NCI-H187 treated with DMSO at 0.1 percent for 48 hours (cell line): ENCODE measurements at regions not wholly inside any gene's neighbourhood (a gene's known extent, or its start where the extent isn't known, plus 50 kb on each side); places are given as distances from the start of the nearest gene placed in this dataset.
"Not testable (repeated sequence)": the region's sequence is repeated elsewhere in the genome, so short reads cannot be mapped to it uniquely, and the experiment has no call there.

Experiments
- DNase-seq: peaks from one replicate; lab custom pipeline; 2025; lab: John Stamatoyannopoulos, UW

DNA sequence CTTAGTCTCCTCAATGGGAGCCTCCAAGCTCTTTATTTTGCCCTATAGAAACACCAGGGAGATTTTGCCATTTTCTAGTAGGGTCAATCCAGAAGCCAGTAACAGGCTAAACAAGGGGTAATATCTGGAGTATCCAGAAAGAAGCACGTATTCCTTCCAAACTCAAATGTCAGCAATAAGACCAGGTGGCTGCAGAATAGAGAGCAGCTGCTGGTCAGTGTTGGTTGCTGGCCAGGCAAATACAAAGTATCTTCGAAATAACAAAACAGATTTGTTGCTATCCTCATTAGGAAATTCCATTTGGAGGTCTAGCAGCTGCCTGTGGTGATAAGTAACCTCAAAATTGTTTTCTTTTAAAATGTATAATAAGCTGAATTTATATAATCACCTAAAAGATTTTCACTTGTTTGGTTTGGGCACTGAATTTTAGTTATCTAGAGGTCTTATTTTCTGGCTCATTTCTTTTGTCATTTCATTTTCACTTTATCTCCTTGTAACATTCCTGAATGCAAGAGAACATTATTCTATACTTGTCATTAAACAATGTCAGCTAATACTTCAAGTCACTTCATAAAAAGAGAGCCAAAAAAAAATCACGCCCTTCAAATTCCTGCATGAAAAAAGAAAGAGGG is 320.6 kb downstream of the DTHD1 start:
- DNase-seq, result no peak

- DNase-seq, result no peak
Observed at GRCh38 chr4:36609661-36610060, 328.2 kb downstream of the DTHD1 start.

DNA sequence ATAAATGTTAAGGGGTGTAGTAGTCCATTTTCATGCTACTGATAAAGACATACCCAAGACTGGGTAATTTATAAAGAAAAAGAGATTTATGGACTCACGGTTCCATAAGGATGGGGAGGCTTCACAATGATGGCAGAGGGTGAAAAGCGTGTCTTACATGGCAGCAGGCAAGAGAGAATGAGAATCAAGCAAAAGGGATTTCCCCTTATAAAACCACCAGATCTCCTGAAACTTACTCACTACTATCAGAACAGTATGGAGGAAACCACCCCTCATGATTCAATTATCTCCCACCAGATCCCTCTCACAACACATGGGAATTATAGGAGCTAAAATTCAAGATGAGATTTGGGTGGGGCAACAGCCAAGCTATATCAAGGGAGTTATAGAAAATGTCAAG is 329.2 kb downstream of the DTHD1 start:
- no peak for DNase-seq

DNA sequence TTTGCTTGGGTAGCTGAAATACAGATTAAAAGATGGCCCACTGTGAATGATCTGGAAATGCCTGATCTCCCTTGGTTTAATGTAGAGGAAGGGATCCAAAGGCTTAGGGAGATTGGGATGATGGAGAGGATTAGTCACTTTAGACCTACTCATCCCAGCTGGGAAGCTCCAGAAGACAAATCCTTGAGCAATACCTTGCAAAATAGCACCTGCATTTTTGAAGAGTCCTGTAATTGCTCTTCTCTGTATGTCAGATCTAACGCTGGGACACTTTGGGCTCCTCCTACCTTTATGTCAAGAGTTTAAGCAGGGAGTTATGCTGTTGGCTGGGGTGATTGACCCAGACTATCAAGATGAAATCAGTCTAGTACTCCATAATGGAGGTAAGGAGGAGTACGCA is 331.7 kb downstream of the DTHD1 start:
- DNase-seq, result not testable (repeated sequence)

DNA sequence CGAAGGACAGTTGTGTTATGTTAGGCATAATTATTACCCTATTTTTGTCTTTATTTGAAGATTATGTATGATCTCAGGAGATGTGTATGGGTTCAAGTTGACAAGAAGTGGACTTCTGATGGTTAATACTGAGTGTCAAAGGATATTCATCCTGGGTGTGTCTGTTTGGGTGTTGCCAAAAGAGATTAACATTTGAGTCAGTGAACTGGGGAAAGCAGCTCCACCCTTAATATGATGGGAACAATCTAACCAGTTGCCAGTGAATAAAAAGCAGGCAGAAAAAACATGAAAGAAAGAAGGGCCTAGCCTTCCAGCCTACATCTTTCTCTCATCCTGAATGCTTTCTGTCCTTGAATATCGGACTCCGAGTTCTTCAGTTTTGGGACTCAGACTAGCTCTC is 332.6 kb downstream of the DTHD1 start:
- DNase-seq, result no peak

DNA sequence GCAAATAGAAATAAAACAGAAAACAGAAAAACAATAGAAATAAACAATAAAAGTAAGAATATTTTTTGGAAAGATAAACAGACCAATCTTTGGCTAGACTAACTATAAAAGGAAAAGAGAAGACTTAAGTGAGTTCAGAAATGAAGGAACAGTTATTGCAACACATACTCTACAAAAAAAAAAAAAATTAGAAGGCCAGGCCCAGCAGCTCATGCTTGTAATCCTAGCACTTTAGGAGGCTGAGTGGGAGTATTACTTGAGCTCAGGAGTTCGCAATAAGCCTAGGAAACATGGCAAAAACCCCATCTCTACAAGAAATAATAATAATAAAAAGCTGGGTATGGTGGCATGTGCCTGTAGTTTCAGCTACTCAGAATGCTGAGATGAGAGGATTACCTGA is 336.7 kb downstream of the DTHD1 start:
- no peak for DNase-seq

GRCh38 chr4:36624030-36624429 is 342.6 kb downstream of the DTHD1 start:
- no peak for DNase-seq

GRCh38 chr4:36638273-36638811 is 356.9 kb downstream of the DTHD1 start:
- DNase-seq, result no peak

DNA sequence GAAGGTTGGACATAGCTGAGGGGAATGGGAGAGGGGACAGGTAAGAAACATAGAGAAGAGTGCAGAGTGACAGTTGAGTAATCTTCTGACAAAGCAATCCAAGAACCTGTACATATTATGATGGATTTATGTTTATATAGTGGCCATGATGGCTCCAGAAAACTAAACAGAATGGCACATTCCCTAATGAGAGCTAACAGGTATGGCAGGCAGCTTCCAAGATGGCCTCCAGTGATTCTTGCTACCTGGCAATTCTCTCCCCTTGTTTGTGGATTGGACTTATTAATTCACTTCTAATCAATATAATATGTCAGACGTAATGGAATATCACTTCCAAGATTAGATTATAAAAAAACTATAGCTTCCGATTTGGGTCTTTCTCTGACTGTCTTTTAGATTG is 359.5 kb downstream of the DTHD1 start:
- no peak for DNase-seq

GRCh38 chr4:36651253-36651652 is 369.8 kb downstream of the DTHD1 start:
- no peak for DNase-seq

- DNase-seq, result no peak
Observed at GRCh38 chr4:36652857-36653256, 371.4 kb downstream of the DTHD1 start.

GRCh38 chr4:36665985-36666527 is 384.6 kb downstream of the DTHD1 start:
- DNase-seq, result no peak

DNA sequence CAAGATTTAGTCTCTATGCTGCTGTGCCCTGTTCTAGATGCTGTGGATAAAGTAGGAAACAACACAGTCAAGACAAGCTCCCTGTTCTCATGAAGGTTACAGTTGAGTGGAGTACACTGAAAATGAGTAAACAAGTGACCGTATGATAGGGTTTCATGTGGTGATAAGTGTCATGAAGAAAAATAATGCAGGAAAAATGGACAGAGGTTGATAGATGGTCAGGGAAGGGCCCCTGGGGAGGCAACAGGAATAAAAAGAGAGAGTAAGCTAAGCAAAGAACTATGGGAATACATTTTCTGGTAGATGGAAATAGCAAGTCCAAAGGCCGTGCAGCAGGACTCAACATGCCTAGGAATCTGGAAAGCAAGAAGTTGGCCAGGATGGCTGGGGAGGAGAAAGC is 394.0 kb downstream of the DTHD1 start:
- DNase-seq, result no peak

DNA sequence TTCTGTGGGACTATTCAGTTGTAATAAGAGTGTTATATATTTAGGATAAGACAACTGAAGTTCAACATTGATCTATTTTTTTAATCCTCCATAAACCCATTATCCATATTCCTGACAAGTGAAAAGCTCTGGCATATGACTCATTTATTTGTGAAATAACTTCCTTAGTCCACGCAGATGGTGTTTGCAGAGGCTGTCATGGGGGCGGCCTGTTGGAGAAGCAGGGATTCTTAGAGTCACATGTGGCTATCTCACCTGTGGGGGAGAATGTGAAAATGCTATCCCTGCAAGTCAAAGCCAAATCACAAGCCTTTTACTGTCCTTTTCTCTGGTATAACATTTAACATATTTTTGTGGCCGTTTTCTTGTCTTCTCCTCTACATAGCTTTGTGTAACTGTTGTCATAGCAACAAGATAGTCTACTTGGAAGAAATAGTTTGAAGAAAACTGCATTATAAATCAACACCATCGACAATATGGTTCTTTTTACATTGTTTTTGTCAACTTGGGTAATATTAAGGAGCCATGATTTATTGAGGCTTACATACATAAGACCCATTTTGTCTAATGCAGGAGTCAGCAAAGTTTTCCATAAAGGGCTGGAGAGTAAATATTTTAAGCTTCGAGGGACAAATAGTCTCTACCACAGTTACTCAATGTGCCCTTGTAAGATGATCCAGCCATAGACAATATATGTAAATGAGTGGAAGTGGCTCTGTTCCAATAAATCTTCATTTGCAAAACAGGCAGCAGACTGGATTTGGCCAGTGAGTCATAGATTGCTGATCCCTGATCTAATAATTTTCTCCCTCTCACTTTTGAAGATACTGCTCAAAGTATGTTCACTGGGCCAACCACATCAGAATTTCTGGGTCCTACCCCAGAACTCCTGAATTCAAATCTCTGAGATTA is 395.0 kb downstream of the DTHD1 start:
- DNase-seq, result no peak

DNA sequence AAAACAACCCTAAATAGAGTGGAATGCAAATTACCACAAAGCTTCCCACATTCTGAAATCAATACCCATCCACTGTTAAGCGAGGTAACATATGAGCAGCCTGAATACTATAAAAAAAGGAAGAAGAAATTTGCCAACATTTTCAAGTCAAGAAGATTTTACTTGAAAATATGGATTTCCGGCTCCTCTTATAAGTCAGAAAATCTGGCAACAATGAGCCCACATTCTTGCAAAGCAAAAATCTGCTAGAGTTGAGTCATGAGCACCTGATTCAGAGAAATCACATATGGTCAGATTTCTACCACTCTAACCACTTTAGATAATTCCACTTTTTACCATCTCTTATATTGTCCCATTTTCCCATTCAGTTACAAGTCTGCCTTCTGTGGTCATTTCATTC is 395.7 kb downstream of the DTHD1 start:
- no peak for DNase-seq

DNA sequence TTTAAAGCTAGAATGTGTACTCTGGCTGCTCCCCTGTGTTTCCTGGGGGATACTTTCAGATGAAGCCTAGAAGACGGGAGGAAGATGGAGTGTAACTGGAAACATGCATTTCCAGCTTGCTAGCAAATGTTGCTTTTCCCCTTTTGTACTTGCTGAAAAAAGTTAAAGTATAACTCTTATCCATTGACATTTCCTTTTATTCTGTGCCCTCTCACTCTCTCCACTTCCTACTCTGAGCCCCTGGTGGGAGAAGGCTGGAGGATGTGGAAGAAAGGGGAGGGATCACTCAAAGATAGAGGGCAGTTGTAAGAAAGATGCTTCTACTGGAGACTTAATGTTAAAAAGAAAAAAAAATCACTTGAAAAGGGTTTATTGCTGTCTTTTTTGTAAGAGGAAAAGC is 396.5 kb downstream of the DTHD1 start:
- DNase-seq, result no peak

DNA sequence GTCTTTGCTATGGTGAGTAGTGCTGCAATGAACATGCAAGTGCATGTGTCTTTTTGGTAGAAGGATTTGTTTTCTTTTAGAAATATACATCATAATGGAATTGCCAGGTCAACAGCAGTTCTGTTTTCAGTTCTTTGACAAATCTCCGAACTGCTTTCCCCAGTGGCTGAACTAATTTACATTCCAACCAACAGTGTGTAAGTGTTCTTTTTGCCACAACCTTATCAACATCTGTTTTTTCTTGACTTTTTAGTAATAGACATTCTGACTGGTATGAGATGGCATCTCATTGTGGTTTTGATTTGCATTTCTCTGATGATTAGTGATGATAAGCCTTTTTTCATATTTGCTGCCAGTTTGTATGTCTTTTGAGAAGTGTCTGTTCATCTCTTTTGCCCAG is 406.3 kb downstream of the DTHD1 start:
- DNase-seq, result no peak

GRCh38 chr4:36692586-36692985 is 411.2 kb downstream of the DTHD1 start:
- no peak for DNase-seq

DNA sequence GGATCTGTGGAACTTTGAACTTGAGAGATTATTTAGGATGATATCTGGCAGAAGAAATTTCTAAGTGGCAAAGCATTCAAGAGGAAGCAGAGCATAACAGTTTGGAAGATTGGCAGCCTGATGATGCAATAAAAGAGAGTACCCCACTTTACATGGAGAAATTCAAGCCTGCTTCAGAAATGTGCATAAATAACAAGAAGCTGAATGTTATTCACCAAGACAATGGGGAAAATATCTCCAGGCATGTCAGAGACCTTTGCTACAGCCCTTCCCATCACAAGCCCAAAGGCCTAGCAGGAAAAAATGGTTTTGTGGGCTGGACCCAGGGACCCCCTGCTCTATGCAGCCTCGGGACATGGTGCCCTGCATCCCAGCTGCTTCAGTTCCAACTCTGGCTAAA is 420.8 kb downstream of the DTHD1 start:
- DNase-seq, result no peak

GRCh38 chr4:36704289-36704688 is 422.9 kb downstream of the DTHD1 start:
- no peak for DNase-seq

DNA sequence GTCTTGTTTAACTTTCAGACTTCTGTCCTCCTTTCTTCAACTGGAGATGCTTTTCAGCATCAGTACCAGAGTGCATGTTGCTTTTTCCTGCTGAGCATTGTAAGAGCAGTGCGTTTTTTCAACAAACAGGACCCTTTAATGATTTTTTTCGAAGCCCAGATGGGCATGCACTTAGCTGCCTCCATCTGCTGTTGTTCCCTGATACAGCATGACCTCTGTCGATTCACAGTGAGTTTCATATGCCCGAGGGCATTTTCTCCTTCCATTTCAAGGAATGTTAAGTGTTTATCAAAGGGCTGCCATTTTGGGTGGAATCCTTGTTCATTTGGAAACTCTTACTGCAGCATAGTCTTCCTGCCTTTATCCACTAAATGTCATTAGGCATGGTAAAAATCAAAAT is 428.6 kb downstream of the DTHD1 start:
- no peak for DNase-seq

GRCh38 chr4:36712013-36712412 is 430.6 kb downstream of the DTHD1 start:
- no peak for DNase-seq

GRCh38 chr4:36716874-36717273 is 435.5 kb downstream of the DTHD1 start:
- no peak for DNase-seq
